Anterior cingulate cortex (tissue), 58 donors: ENCODE measurements at regions not wholly inside any gene's neighbourhood (a gene's known extent, or its start where the extent isn't known, plus 50 kb on each side); places are given as distances from the start of the nearest gene placed in this dataset.
"Not testable (repeated sequence)": the region's sequence is repeated elsewhere in the genome, so short reads cannot be mapped to it uniquely, and the experiment has no call there.

ENCODE experiments used
- DNase-seq, 58 donors: peaks; one replicate each; lab custom pipeline; 2025; lab: John Stamatoyannopoulos, UW

DNA sequence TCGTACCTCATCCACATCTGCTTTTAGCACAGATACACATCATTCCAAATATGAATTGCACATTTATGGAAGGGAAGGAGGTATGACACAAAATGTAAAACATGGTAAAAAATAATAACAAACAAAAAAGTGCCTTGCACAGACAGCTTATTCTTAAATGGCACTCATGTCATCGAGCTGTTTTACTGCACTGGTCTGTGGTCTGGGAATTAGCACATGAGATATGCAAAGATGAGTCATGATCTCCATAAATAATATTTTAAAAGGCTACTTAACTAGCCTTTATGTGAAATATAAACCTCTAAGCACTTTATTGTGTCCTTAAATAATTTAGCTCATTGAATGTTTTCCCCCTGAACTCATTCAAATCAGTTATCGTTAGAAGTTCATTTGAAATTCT, 142.2 kb upstream of the ZNF385D start:
- no peak for DNase-seq

DNA sequence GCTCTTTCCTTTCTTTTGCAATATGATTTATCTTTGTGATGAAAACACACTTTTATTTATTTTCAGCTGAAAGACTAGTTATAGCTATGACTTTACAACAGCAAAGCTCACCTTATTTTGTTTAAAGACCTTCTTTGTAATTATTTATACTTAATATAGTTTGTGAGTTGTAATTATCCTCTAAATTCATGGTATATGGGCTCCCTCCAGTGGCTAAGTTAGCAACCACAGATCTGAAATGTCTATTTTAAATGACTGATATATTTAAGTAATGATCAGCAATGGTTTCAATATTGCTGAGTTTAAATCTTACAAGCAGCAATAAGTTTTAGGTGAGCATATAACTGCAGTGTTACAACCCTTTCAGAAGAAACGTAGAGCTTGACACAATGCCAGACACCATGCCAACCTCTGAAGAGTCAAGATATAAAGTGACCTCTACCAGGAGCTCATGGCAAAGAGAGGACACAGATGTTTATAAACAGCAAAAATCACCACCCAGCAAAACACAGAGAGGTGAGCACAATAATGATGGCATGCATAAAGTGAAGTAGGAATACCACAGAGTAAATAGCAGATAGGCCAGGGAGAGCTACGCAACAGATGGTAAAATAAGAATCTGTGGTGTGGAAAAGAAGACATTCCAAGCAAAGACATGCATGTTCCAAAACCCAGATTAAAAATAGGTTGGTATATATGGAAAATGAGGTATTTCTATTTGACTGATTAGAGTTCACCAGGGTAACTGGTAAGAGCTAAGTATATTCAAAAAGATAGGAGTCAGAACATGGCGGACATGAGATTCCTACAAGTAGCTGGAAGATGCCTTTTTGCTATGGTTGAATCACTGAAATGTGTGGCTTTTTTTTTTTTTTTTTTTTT, 143.7 kb upstream of the ZNF385D start:
- no peak for DNase-seq

- no peak for DNase-seq
Observed at GRCh38 chr3:21898316-21898715, 147.3 kb upstream of the ZNF385D start.

DNA sequence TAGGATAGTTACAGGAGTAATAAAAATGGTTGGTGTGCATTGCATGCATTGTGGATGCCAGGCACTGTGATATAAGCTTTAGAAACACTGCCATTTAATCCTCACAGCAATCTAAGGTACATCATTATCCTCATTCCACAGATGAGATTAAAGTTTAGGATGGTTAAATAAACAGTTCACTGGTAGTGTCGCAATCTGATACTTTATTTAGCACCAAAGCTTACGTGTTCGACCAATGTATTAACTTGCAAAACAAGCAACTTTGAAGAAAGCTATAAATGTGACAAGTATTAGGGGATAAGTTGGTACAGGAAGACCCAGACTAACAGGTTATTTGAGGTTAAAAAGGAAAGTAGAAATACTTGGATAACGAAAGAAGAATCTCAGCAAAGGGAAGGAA, 150.5 kb upstream of the ZNF385D start:
- DNase-seq, result no peak

GRCh38 chr3:21902956-21903355, 151.9 kb upstream of the ZNF385D start:
- no peak for DNase-seq

DNA sequence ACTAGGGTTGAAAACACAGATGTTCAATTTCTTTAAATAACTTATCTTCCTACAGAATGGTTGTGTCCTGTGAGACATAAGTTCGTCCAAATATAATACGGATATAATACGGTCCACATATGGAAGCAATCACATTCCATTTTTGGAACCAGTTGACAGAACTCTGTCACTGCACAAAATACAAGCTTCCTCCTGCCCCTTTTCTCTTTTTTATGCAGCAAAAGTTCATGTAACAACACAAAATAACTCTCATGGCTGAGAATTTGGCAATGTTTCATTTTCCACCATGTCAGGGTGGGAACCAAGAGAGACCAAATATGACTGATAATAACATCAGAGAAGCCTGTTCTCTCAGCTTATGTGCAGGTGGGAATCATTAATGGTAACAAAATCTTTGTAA, 158.1 kb upstream of the ZNF385D start:
- DNase-seq, result no peak

DNA sequence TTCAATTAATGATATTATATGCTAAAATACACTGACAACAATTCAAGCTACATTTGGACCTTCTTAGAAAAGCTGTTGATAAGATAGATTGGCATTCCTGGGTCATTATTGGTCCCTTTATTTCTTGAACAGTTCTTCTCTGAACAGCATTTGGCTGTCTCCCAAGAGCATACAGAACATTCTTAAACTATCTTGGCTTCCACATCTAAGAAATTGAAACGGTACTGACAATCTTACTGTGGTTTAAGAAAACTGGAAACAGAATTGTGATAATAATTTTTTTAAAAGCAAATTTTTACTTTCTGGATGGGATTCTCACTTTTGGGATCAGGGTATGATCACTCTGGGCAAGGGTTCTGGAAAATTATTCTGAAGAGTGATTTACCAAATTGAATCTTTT, 161.7 kb upstream of the ZNF385D start:
- DNase-seq, result no peak

- DNase-seq, result no peak
Observed at GRCh38 chr3:21913791-21914190, 162.8 kb upstream of the ZNF385D start.

- DNase-seq, result no peak
Observed at GRCh38 chr3:21914451-21914850, 163.4 kb upstream of the ZNF385D start.

GRCh38 chr3:21919383-21919782, 168.4 kb upstream of the ZNF385D start:
- no peak for DNase-seq

GRCh38 chr3:21920421-21920861, 169.4 kb upstream of the ZNF385D start:
- no peak for DNase-seq

- not testable (repeated sequence) for DNase-seq
Observed at GRCh38 chr3:21923156-21923555, 172.1 kb upstream of the ZNF385D start.

DNA sequence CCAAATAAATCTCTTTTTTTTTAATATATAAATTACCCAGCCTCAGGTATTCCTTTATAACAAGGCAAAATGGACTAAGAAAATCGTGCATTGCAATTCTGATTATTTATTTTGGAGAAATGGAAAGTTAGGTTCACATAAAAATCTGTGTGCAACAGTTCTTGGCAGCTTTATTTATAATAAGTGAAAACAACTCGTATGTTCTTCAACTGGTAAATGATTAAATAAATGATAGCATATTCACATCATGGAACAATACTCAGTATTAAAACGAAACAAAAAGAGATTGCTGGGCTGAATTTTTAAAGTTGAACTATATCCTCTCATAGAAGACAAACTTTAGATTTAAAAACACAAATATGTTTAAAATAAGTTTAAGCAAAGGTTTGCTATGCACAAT, 176.3 kb upstream of the ZNF385D start:
- DNase-seq, result no peak

DNA sequence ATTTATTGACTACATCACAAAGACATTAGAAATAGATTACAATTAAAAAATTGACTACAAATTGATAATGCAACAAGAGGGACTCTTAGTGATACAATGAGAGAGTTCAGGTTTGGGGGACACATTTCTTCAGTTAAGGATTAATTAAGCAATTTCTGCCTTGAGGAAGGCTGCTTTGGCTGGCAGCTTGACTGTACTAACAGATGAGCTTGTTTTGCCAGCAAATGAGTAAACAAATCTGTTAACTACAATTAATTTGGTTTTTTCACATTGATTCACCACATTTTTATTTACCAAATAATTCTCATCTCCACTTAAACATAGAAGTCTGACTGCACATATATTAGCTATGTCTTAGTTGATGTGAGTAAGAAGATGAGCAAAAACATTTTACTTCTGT, 183.6 kb upstream of the ZNF385D start:
- DNase-seq, result no peak

- no peak for DNase-seq
Observed at GRCh38 chr3:21936207-21936606, 185.2 kb upstream of the ZNF385D start.

- no peak for DNase-seq
Observed at GRCh38 chr3:21938267-21938681, 187.3 kb upstream of the ZNF385D start.

GRCh38 chr3:21942328-21942727, 191.3 kb upstream of the ZNF385D start:
- no peak for DNase-seq

DNA sequence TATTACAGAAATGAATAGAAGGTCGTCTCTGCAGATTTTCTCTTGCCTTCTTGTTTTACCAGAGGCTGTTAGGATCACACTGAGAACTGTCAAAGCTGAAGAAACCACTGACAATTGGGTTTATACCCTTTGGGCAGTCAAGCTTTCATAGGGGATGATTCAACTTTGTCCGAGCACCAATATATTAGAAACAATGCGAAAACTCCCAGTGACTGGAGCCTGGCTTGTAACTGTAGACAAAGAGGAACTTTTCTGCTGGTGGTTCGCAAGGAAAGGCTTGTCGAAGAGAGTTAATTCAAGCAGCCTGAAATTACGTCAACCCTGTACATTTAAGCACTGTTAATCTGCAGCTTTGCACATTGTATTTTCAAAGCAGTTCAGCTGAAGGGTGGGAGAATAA, 193.2 kb upstream of the ZNF385D start:
- no peak for DNase-seq

- DNase-seq, result no peak
Observed at GRCh38 chr3:21952856-21953255, 201.8 kb upstream of the ZNF385D start.

DNA sequence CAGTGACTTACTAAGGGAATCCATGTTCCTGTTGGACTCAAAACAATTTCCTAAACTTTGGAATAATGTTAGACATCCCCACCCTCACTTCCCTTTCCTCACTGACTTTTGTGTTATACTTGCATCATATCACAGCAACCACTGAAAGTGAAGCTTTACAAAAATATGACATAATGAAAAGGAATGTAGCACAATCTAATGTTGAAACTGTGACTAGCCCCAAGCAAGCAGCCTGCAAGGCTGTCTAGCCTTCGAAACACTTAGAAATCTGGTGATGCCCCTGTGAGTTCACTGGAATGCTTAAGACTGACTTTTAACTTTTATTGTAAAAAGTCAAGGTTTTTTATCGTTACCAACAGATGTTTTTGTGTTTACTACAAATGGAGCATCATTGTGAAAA, 203.7 kb upstream of the ZNF385D start:
- DNase-seq, result no peak

DNA sequence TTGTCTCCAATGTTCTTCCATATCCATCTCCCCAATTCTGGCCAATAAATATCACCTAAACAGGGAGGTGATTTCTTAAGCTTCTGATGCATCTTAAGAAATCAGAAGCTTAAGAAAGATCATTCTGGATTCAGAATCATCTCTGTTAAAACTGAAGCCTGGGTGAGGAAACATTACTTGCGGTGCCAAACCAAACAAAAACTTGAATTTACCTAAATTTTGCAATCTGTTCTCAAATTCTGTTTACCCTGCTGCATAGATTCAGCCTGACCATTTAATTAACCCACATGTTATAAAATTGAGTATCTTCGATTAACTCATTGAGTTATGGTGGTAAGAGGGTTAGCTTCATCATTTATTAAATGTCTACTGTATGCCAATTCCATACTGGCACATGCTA, 204.4 kb upstream of the ZNF385D start:
- DNase-seq, result no peak

GRCh38 chr3:21960033-21960432, 209.0 kb upstream of the ZNF385D start:
- no peak for DNase-seq

DNA sequence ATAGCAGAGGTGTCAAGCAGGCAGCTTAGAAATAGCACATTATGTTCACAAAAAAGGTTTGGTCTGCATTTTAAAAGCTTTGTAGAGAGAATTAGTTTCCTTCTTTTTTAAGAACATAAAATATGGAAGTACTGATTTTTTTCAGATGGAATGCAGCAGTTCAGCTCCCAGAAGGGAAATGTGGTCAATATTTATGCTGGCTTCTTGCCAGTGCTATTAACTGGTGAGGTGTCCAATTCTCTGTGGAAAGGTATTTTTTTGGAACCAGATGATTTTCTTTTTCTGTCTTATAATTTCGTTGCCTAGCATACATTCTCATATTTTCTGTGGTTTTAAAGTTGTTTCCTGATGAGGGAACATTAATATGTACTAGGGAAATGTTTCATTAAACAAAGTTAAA, 211.4 kb upstream of the ZNF385D start:
- DNase-seq, result no peak
